H1 (cell line): ENCODE measurements at regions not wholly inside any gene's neighbourhood (a gene's known extent, or its start where the extent isn't known, plus 50 kb on each side); places are given as distances from the start of the nearest gene placed in this dataset.

Experiments used
- CTCF ChIA-PET: fragments of 300-600 bp; sonication (Branson Sonifier 250); formaldehyde crosslinking; loops from one replicate; lab custom pipeline; 2021; ENCODE audit not compliant: partially characterized antibody; lab: Charles Lee
- POLR2A ChIA-PET: fragments of 300-600 bp; sonication (Branson Sonifier 250); formaldehyde crosslinking; loops from one replicate; lab custom pipeline; 2021; ENCODE audit warnings: inconsistent platforms; ENCODE audit not compliant: partially characterized antibody; lab: Charles Lee
- DNase-seq, 2 experiments: peaks; one replicate each; pipeline versions ENCODE4 v3.0.0 to v3.0.0-alpha.2; 2010 to 2022; ENCODE audit warnings: low spot score in 2 of 2, low read depth in 1 of 2, mixed read lengths in 1 of 2
- FAIRE-seq: peaks from 2 replicates; lab custom pipeline; 2011; peaks lifted over from hg19 to GRCh38; lab: Jason Lieb, UNC
- H2AFZ ChIP-seq: 2 replicates; pipeline ENCODE4 v1.8.1; 2012; ENCODE audit warnings: low read length, inconsistent platforms
- H2AK5ac ChIP-seq: 2 replicates; pipeline ENCODE4 v1.6.1; 2013; ENCODE audit warnings: low read depth, low read length
- H2BK120ac ChIP-seq: replicated peaks from 2 replicates; pipeline ENCODE3; 2013; ENCODE audit warnings: low read depth, low read length, inconsistent platforms
- H2BK12ac ChIP-seq: 2 replicates; pipeline ENCODE4 v1.6.1; 2013; ENCODE audit warnings: low read depth, low read length
- H2BK15ac ChIP-seq: 2 replicates; pipeline ENCODE4 v1.6.1; 2013; ENCODE audit warnings: low read length
- H2BK20ac ChIP-seq: 2 replicates; pipeline ENCODE4 v1.6.1; 2013; ENCODE audit warnings: low read length
- H2BK5ac ChIP-seq: 2 replicates; pipeline ENCODE4 v1.6.1; 2013; ENCODE audit warnings: low read depth, low read length
- H3K14ac ChIP-seq: 2 replicates; pipeline ENCODE4 v1.6.1; 2013; ENCODE audit warnings: inconsistent platforms; ENCODE audit not compliant: insufficient read length
- H3K18ac ChIP-seq: 2 replicates; pipeline ENCODE4 v1.6.1; 2013; ENCODE audit warnings: low read length; ENCODE audit errors: extremely low read depth
- H3K23ac ChIP-seq: 2 replicates; pipeline ENCODE4 v1.6.1; 2013; ENCODE audit warnings: inconsistent platforms; ENCODE audit not compliant: insufficient read length
- H3K23me2 ChIP-seq: 2 replicates; pipeline ENCODE4 v1.6.1; 2013; ENCODE audit warnings: low read depth, low read length
- H3K27ac ChIP-seq: 2 replicates; pipeline ENCODE4 v1.6.1; 2011; ENCODE audit warnings: low read depth, low read length, inconsistent platforms
- H3K27me3 ChIP-seq, 4 experiments: replicated peaks in 1 of 4; 1 replicate in 1 of 4; 2 replicates in 3 of 4; pipeline versions ENCODE4 v1.6.1 to v1.8.1; 2011 to 2013; ENCODE audit warnings: low read length in 3 of 4, mild to moderate bottlenecking in 3 of 4, inconsistent platforms in 2 of 4, mixed read lengths in 2 of 4, moderate library complexity in 1 of 4; ENCODE audit not compliant: control insufficient read depth in 3 of 4, insufficient read depth in 3 of 4; ENCODE audit errors: extremely low read depth in 1 of 4
- H3K36me3 ChIP-seq, 4 experiments: 2 replicates each; pipeline versions ENCODE4 v1.6.1 to v1.8.1; 2011 to 2013; ENCODE audit warnings: mild to moderate bottlenecking in 4 of 4, low read length in 3 of 4, moderate library complexity in 2 of 4, control low read depth in 1 of 4, inconsistent platforms in 1 of 4; ENCODE audit not compliant: insufficient read depth in 4 of 4, control insufficient read depth in 2 of 4
- H3K4ac ChIP-seq: replicated peaks from 2 replicates; pipeline ENCODE3; 2013; ENCODE audit warnings: low read length, low read depth, mixed read lengths, inconsistent platforms; ENCODE audit not compliant: insufficient read length
- H3K4me1 ChIP-seq, 4 experiments: replicated peaks in 1 of 4; 1 replicate in 1 of 4; 2 replicates in 3 of 4; pipeline versions ENCODE4 v1.6.1 to v1.8.1; 2011 to 2013; ENCODE audit warnings: low read length in 3 of 4, inconsistent platforms in 2 of 4, mixed read lengths in 1 of 4; ENCODE audit not compliant: insufficient read depth in 4 of 4, control insufficient read depth in 3 of 4
- H3K4me2 ChIP-seq, 2 experiments: 2 replicates each; pipeline versions ENCODE4 v1.6.1 to v1.8.1; 2011 to 2013; ENCODE audit warnings: low read depth in 2 of 2, low read length in 2 of 2, control low read depth in 1 of 2, inconsistent platforms in 1 of 2, mild to moderate bottlenecking in 1 of 2; ENCODE audit not compliant: insufficient read depth in 1 of 2
- H3K4me3 ChIP-seq, 4 experiments: fragments of 200-600, 300-600 bp in 1 of 4; sonication (generic), shearing (Covaris generic), sonication (Bioruptor Twin) in 1 of 4; 2 replicates each; pipeline versions ENCODE4 v1.5.1 to v1.8.1; 2011 to 2016; ENCODE audit warnings: low read length in 4 of 4, low read depth in 3 of 4, control low read depth in 2 of 4, inconsistent platforms in 2 of 4, mild to moderate bottlenecking in 2 of 4, mixed read lengths in 1 of 4, moderate library complexity in 1 of 4; ENCODE audit not compliant: insufficient read depth in 2 of 4; ENCODE audit errors: extremely low read depth in 1 of 4
- H3K56ac ChIP-seq: replicated peaks from 2 replicates; pipeline ENCODE3; 2013; ENCODE audit warnings: low read depth, mild to moderate bottlenecking, mixed read lengths, low read length, inconsistent platforms; ENCODE audit not compliant: insufficient read length
- H3K79me1 ChIP-seq: 2 replicates; pipeline ENCODE4 v1.6.1; 2013; ENCODE audit warnings: low read depth, low read length, control low read depth
- H3K79me2 ChIP-seq, 2 experiments: 2 replicates each; pipeline versions ENCODE4 v1.6.1 to v1.8.1; 2012 to 2013; ENCODE audit warnings: low read length in 2 of 2, mild to moderate bottlenecking in 2 of 2, inconsistent platforms in 1 of 2; ENCODE audit not compliant: insufficient read depth in 2 of 2, control insufficient read depth in 1 of 2
- H3K9ac ChIP-seq, 4 experiments: replicated peaks in 1 of 4; 1 replicate in 1 of 4; 2 replicates in 3 of 4; pipeline versions ENCODE4 v1.6.1 to v1.8.1; 2011 to 2013; ENCODE audit warnings: low read depth in 3 of 4, low read length in 3 of 4, control low read depth in 2 of 4, mild to moderate bottlenecking in 2 of 4, moderate library complexity in 2 of 4, inconsistent platforms in 1 of 4; ENCODE audit errors: extremely low read depth in 1 of 4
- H3K9me3 ChIP-seq, 2 experiments: 2 replicates each; pipeline versions ENCODE4 v1.6.1 to v1.8.1; 2012 to 2013; ENCODE audit warnings: mild to moderate bottlenecking in 2 of 2, moderate library complexity in 2 of 2, control low read depth in 1 of 2, inconsistent platforms in 1 of 2, low read depth in 1 of 2, low read length in 1 of 2, mixed read lengths in 1 of 2; ENCODE audit not compliant: insufficient read depth in 2 of 2
- H4K20me1 ChIP-seq, 2 experiments: replicated peaks in 1 of 2; 2 replicates each; pipeline versions ENCODE3 to v1.8.1; 2011 to 2013; ENCODE audit warnings: inconsistent platforms in 2 of 2, low read length in 2 of 2, mild to moderate bottlenecking in 1 of 2; ENCODE audit not compliant: insufficient read depth in 2 of 2, control insufficient read depth in 1 of 2
- H4K5ac ChIP-seq: 2 replicates; pipeline ENCODE4 v1.6.1; 2013; ENCODE audit warnings: low read length, low read depth, mixed read lengths, inconsistent platforms; ENCODE audit not compliant: insufficient read length
- H4K8ac ChIP-seq: 2 replicates; pipeline ENCODE4 v1.8.0; 2013; ENCODE audit warnings: mild to moderate bottlenecking, moderate library complexity, low read length, inconsistent platforms; ENCODE audit not compliant: insufficient read depth; ENCODE audit errors: extremely low read depth
- H4K91ac ChIP-seq: replicated peaks from 2 replicates; pipeline ENCODE3; 2013; ENCODE audit warnings: low read length, mixed read lengths, inconsistent platforms; ENCODE audit not compliant: insufficient read length
- BACH1 ChIP-seq: IDR thresholded peaks from 2 replicates; pipeline ENCODE4 v1.6.1; 2012; ENCODE audit warnings: low read length, improper control_type of control experiment
- BCL11A ChIP-seq, 2 experiments: IDR thresholded peaks; one replicate each; pipeline ENCODE4 v1.6.1; 2011; ENCODE audit warnings: low read depth in 2 of 2, low read length in 2 of 2, mild to moderate bottlenecking in 2 of 2
- CBX5 ChIP-seq: fragments of 300-800, 300-1000 bp; sonication (generic); IDR thresholded peaks from 2 replicates; pipeline ENCODE4 v1.7.1; 2016; ENCODE audit warnings: antibody characterized with exemption, low read length, low read depth
- CBX8 ChIP-seq: fragments of 300-800, 300-1000 bp; sonication (generic); IDR thresholded peaks from 2 replicates; pipeline ENCODE4 v1.7.1; 2016; ENCODE audit warnings: low read depth, low read length, borderline replicate concordance
- EZH2 ChIP-seq: fragments of 200-600 bp; sonication (generic); IDR thresholded peaks from 2 replicates; pipeline ENCODE4 v1.7.1; 2012; ENCODE audit warnings: low read depth, mild to moderate bottlenecking, moderate library complexity, low read length, inconsistent platforms; ENCODE audit not compliant: severe bottlenecking
- HDAC6 ChIP-seq: IDR thresholded peaks from one replicate; pipeline ENCODE4 v1.7.1; 2012; ENCODE audit warnings: low read depth, mild to moderate bottlenecking, inconsistent platforms, low read length, moderate library complexity
- JUN ChIP-seq: IDR thresholded peaks from 2 replicates; pipeline ENCODE4 v1.6.1; 2011; ENCODE audit warnings: low read depth, mild to moderate bottlenecking, improper control_type of control experiment, low read length
- KDM4A ChIP-seq: IDR thresholded peaks from one replicate; pipeline ENCODE4 v1.7.1; 2012; ENCODE audit warnings: low read depth, mild to moderate bottlenecking, moderate library complexity, low read length, inconsistent platforms; ENCODE audit not compliant: severe bottlenecking
- KDM5A ChIP-seq: fragments of 200-600 bp; IDR thresholded peaks from 2 replicates; pipeline ENCODE4 v1.7.1; 2012; ENCODE audit warnings: mild to moderate bottlenecking, low read length, inconsistent platforms, mixed read lengths
- NANOG ChIP-seq: IDR thresholded peaks from 2 replicates; pipeline ENCODE4 v1.6.1; 2011; ENCODE audit warnings: low read length, low read depth, mild to moderate bottlenecking, inconsistent platforms; ENCODE audit not compliant: insufficient read depth, poor library complexity, severe bottlenecking
- POLR2A ChIP-seq, 2 experiments: IDR thresholded peaks; 1 replicate in 1 of 2; 2 replicates in 1 of 2; pipeline ENCODE4 v1.6.1; 2011; ENCODE audit warnings: low read depth in 2 of 2, low read length in 2 of 2, mild to moderate bottlenecking in 2 of 2; ENCODE audit errors: control extremely low read depth in 1 of 2
- POU5F1 ChIP-seq: IDR thresholded peaks from 2 replicates; pipeline ENCODE4 v1.6.1; 2011; ENCODE audit warnings: low read depth, mild to moderate bottlenecking, low read length, moderate library complexity
- RAD21 ChIP-seq, 2 experiments: IDR thresholded peaks in 1 of 2; conservative IDR thresholded peaks in 1 of 2; 2 replicates each; pipeline ENCODE4 v1.6.1; 2011; ENCODE audit warnings: low read depth in 2 of 2, low read length in 2 of 2, improper control_type of control experiment in 1 of 2, inconsistent platforms in 1 of 2, mild to moderate bottlenecking in 1 of 2, moderate library complexity in 1 of 2
- SP4 ChIP-seq: IDR thresholded peaks from 2 replicates; pipeline ENCODE4 v1.6.1; 2012; ENCODE audit warnings: low read length, inconsistent platforms
- TAF7 ChIP-seq: optimal IDR thresholded peaks from 2 replicates; pipeline ENCODE3; 2011; ENCODE audit warnings: low read depth, mild to moderate bottlenecking, inconsistent platforms, low read length, moderate library complexity, borderline replicate concordance
- TCF12 ChIP-seq: IDR thresholded peaks from 2 replicates; pipeline ENCODE4 v1.6.1; 2011; ENCODE audit warnings: low read depth, mild to moderate bottlenecking, low read length
- WGBS, 2 experiments: shearing (Covaris generic) in 1 of 2; methylation state at CpG; one replicate each; pipeline versions ENCODE4 v1.1.6 to v1.1.7; 2013 to 2015; ENCODE audit warnings: low lambda C conversion rate in 2 of 2, mixed read lengths in 2 of 2, inconsistent platforms in 1 of 2, low coverage in 1 of 2, missing lambda C conversion rate in 1 of 2; ENCODE audit not compliant: insufficient replicate concordance in 2 of 2, insufficient coverage in 1 of 2, insufficient read length in 1 of 2; ENCODE audit errors: extremely low coverage in 1 of 2, missing lambda C conversion rate in 1 of 2; 5-methylcytosine and 5-hydroxymethylcytosine counted together

GRCh38 chr3:102036017-102036416, 186.7 kb downstream of the NFKBIZ start:
- DNase-seq (no peak), FAIRE-seq (no peak)
- WGBS, 2 experiments: 95% methylated on average over 2 of the region's 2 CpGs; no CpG with 5 or more reads in 1 of the 2 experiments
- CTCF ChIA-PET: no interaction called here
- H3K14ac ChIP-seq: no peak overlapping the region
- no peak overlapping the region for H2AK5ac ChIP-seq
- H3K4me2 ChIP-seq: no peak overlapping the region
- no peak overlapping the region for H3K4ac ChIP-seq
- no peak overlapping the region for H4K8ac ChIP-seq
- H3K18ac ChIP-seq: no peak overlapping the region
- H3K23me2 ChIP-seq: no peaks in the 10 kb centered on the region
- no peaks in the 10 kb centered on the region for H3K27me3 ChIP-seq
- H2BK12ac ChIP-seq: no peak overlapping the region
- H3K79me2 ChIP-seq: no peaks in the 10 kb centered on the region
- H3K27ac ChIP-seq: no peak overlapping the region
- no peaks in the 10 kb centered on the region for H3K4me1 ChIP-seq
- no peak overlapping the region for H3K9ac ChIP-seq
- H4K91ac ChIP-seq: no peak overlapping the region
- no peaks in the 10 kb centered on the region for H3K36me3 ChIP-seq
- no peak overlapping the region for H2BK20ac ChIP-seq
- H3K9me3 ChIP-seq: peaks cover 7 to 14% of the 10 kb centered on the region in 2 experiments
- H2BK120ac ChIP-seq: no peak overlapping the region
- no peak overlapping the region for H2BK15ac ChIP-seq
- no peak overlapping the region for H3K56ac ChIP-seq
- H2BK5ac ChIP-seq: no peak overlapping the region
- no peak overlapping the region for H3K4me3 ChIP-seq
- H3K79me1 ChIP-seq: no peaks in the 10 kb centered on the region
- H2AFZ ChIP-seq: no peak overlapping the region
- H4K5ac ChIP-seq: no peak overlapping the region
- H3K23ac ChIP-seq: no peak overlapping the region
- POLR2A ChIA-PET: no interaction called here
- H4K20me1 ChIP-seq: no peaks in the 10 kb centered on the region
- TF ChIP-seq BCL11A (IDR thresholded peaks at IDR 0.05; ENCODE audit: low read depth in 2 of 2, low read length in 2 of 2) (no peak), NANOG (no peak), EZH2 (no peak), TCF12 (no peak), TAF7 (no peak), POLR2A (IDR thresholded peaks at IDR 0.05; ENCODE audit: control extremely low read depth in 1 of 2, low read depth in 2 of 2, low read length in 2 of 2) (no peak), HDAC6 (no peak), JUN (no peak), RAD21 (IDR thresholded peaks at IDR 0.05 in 1 of 2, conservative IDR thresholded peaks at IDR 0.05 in 1 of 2; ENCODE audit: low read depth in 2 of 2, low read length in 2 of 2) (no peak), SP4 (no peak), CBX8 (no peak), BACH1 (no peak), CBX5 (no peak), POU5F1 (no peak), KDM5A (no peak), KDM4A (no peak)
